ENCODE measurements at regions not wholly inside any gene's neighbourhood (a gene's known extent, or its start where the extent isn't known, plus 50 kb on each side); places are given as distances from the start of the nearest gene placed in this dataset.

DNA sequence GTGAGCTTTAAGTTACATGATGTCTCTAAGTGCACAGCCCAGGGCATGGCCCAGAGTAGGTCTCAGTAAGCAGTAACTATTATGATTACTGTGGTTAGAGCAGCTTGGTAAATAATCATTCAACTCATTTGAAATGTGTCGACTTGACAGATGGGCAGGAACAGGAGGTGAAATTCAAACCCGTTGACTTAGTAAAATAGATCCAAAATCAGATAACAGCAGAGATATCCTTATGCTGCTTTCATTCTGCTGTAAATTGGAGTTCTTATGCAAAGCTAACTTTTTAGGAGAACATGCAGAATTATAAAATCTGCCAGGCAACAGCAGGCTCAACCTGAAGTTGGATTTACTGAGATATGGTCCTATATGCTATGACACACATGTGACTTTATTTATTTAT is 118.7 kb upstream of the KLHL25 start:
- TF ChIP-seq CTCF (IDR thresholded peaks at IDR 0.05), result no peak
- no peak for TF ChIP-seq EZH2 (IDR thresholded peaks at IDR 0.05; ENCODE audit: borderline replicate concordance, insufficient read depth, low read depth, low read length, poor library complexity, severe bottlenecking)

Measured in B cell (primary cell).